ENCODE measurements at regions not wholly inside any gene's neighbourhood (a gene's known extent, or its start where the extent isn't known, plus 50 kb on each side); places are given as distances from the start of the nearest gene placed in this dataset.

DNA sequence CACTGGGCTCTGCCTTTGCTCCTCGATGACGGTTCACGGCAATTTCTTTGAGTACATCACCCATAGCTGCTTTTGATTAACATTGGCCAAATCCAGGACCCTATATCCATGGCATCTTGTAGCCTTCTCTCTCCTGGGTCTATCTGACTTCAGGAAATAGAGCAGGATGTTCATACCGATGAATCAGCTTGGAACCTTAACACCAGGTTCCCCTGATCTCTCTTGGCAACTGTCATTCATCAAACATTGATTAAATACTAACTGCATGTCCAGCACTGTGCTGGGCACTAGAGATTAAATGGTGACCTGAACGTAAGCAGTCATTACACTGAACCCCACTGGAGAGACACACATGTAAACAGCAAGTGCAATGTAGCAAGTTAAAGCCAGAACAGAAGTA, 77.0 kb upstream of the MED13L start:
- TF ChIP-seq CTCF (IDR thresholded peaks at IDR 0.05; ENCODE audit: poor library complexity) (no peak), EZH2phosphoT487 (IDR thresholded peaks at IDR 0.05; ENCODE audit: low read depth, severe bottlenecking, unreplicated experiment) (no peak), EZH2 (IDR thresholded peaks at IDR 0.05; ENCODE audit: borderline replicate concordance) (no peak)

Data from hepatocyte (in vitro differentiated cells).